ENCODE measurements at regions not wholly inside any gene's neighbourhood (a gene's known extent, or its start where the extent isn't known, plus 50 kb on each side); places are given as distances from the start of the nearest gene placed in this dataset.
"Not testable (repeated sequence)": the region's sequence is repeated elsewhere in the genome, so short reads cannot be mapped to it uniquely, and the experiment has no call there.

- no peaks in the 10 kb centered on the region for H3F3A ChIP-seq (replicated peaks; ENCODE audit: low read depth)
- H4K20me1 ChIP-seq (replicated peaks; ENCODE audit: insufficient read depth): no peaks in the 10 kb centered on the region
- H3K4me3 ChIP-seq: no peak overlapping the region
- TF ChIP-seq ZNF462 (CRISPR knock-in tag; IDR thresholded peaks at IDR 0.05) (no peak), JUNB (IDR thresholded peaks at IDR 0.05; ENCODE audit: unreplicated experiment) (no peak), EZH2phosphoT487 (IDR thresholded peaks at IDR 0.05; ENCODE audit: unreplicated experiment) (no peak), CREB1 (CRISPR knock-in tag; IDR thresholded peaks at IDR 0.05; ENCODE audit: low read depth) (no peak), POLR2AphosphoS5 (IDR thresholded peaks at IDR 0.05; ENCODE audit: low read depth) (no peak), CTCF (conservative IDR thresholded peaks at IDR 0.05; ENCODE audit: low read depth in 2 of 2) (no peak), ETS1 (IDR thresholded peaks at IDR 0.05) (no peak), STAT1 (IDR thresholded peaks at IDR 0.05; ENCODE audit: unreplicated experiment) (no peak), EZH2 (IDR thresholded peaks at IDR 0.05; ENCODE audit: low read depth, unreplicated experiment) (no peak), ZNF331 (CRISPR knock-in tag; IDR thresholded peaks at IDR 0.05; ENCODE audit: low read depth) (no peak)
- Mint-ChIP-seq H3K36me3 (ENCODE audit: low read depth) (peaks cover 25% of the 10 kb centered on the region; the same call in 2 of the 3 replicates), H3K27ac (no peak overlapping the region), H3K27me3 (ENCODE audit: insufficient read depth, low read depth, poor library complexity) (no peaks in the 10 kb centered on the region), H3K4me1 (no peaks in the 10 kb centered on the region), H3K9me3 (peaks cover 22% of the 10 kb centered on the region), H3K4me3 (no peak overlapping the region)
- ATAC-seq: no peak
- no peaks in the 10 kb centered on the region for H3K9me2 ChIP-seq (ENCODE audit: insufficient read depth)
- no peaks in the 10 kb centered on the region for H3K4me1 ChIP-seq (ENCODE audit: insufficient read depth)
- H3K4me2 ChIP-seq: no peak overlapping the region
- no peaks in the 10 kb centered on the region for H3K36me3 ChIP-seq (ENCODE audit: insufficient read depth)
- DNase-seq (ENCODE audit: low spot score): no peak
- H3K27ac ChIP-seq (ENCODE audit: low read depth): no peak overlapping the region
- H2AFZ ChIP-seq: no peak overlapping the region
- H3K79me2 ChIP-seq (replicated peaks; ENCODE audit: insufficient read depth): no peaks in the 10 kb centered on the region
- H3K27me3 ChIP-seq (ENCODE audit: insufficient read depth): no peaks in the 10 kb centered on the region
Observed at GRCh38 chrX:113384628-113385027, 544.0 kb upstream of the AMOT start.

- not testable (repeated sequence) for H3K79me2 ChIP-seq (replicated peaks; ENCODE audit: insufficient read depth); H3K4me1 Mint-ChIP-seq; H3K27me3 Mint-ChIP-seq (ENCODE audit: insufficient read depth, low read depth, poor library complexity); ATAC-seq; H3F3A ChIP-seq (replicated peaks; ENCODE audit: low read depth); H3K27ac Mint-ChIP-seq; H4K20me1 ChIP-seq (replicated peaks; ENCODE audit: insufficient read depth); H3K36me3 ChIP-seq (ENCODE audit: insufficient read depth); H3K27me3 ChIP-seq (ENCODE audit: insufficient read depth); H3K36me3 Mint-ChIP-seq (ENCODE audit: low read depth); H3K27ac ChIP-seq (ENCODE audit: low read depth); H2AFZ ChIP-seq; H3K4me3 ChIP-seq; H3K9me2 ChIP-seq (ENCODE audit: insufficient read depth); H3K4me3 Mint-ChIP-seq; DNase-seq (ENCODE audit: low spot score); H3K4me1 ChIP-seq (ENCODE audit: insufficient read depth); H3K4me2 ChIP-seq
- peaks cover 11% of the 10 kb centered on the region for H3K9me3 Mint-ChIP-seq
Observed at GRCh38 chrX:113373421-113373820, 532.8 kb upstream of the AMOT start.

All from GM23338 (cell line).